Glomerular visceral epithelial cell (primary cell): ENCODE measurements at regions not wholly inside any gene's neighbourhood (a gene's known extent, or its start where the extent isn't known, plus 50 kb on each side); places are given as distances from the start of the nearest gene placed in this dataset.

Experiments
- DNase-seq: peaks from one replicate; pipeline ENCODE4 v3.0.0-alpha.2; 2016; ENCODE audit errors: extremely low spot score

GRCh38 chr10:9734218-9734617, 1283.5 kb upstream of the CELF2 start:
- DNase-seq: no peak

GRCh38 chr10:9735731-9736130, 1281.9 kb upstream of the CELF2 start:
- DNase-seq: no peak

- no peak for DNase-seq
Measured at GRCh38 chr10:9743639-9744038, 1274.0 kb upstream of the CELF2 start.

GRCh38 chr10:9745158-9745557, 1272.5 kb upstream of the CELF2 start:
- DNase-seq: no peak

GRCh38 chr10:9757176-9757575, 1260.5 kb upstream of the CELF2 start:
- DNase-seq: no peak

- DNase-seq: no peak
Measured at GRCh38 chr10:9759596-9759995, 1258.1 kb upstream of the CELF2 start.

GRCh38 chr10:9762966-9763656, 1254.6 kb upstream of the CELF2 start:
- no peak for DNase-seq

- DNase-seq: no peak
Measured at GRCh38 chr10:9766762-9767161, 1250.9 kb upstream of the CELF2 start.

GRCh38 chr10:9781666-9782065, 1236.0 kb upstream of the CELF2 start:
- no peak for DNase-seq

GRCh38 chr10:9786101-9786500, 1231.6 kb upstream of the CELF2 start:
- no peak for DNase-seq

- no peak for DNase-seq
Measured at GRCh38 chr10:9786576-9786975, 1231.1 kb upstream of the CELF2 start.

- no peak for DNase-seq
Measured at GRCh38 chr10:9789996-9790395, 1227.7 kb upstream of the CELF2 start.

- no peak for DNase-seq
Measured at GRCh38 chr10:9792181-9792580, 1225.5 kb upstream of the CELF2 start.

GRCh38 chr10:9796564-9796963, 1221.1 kb upstream of the CELF2 start:
- no peak for DNase-seq

GRCh38 chr10:9800011-9800410, 1217.7 kb upstream of the CELF2 start:
- DNase-seq: no peak

GRCh38 chr10:9800571-9800970, 1217.1 kb upstream of the CELF2 start:
- no peak for DNase-seq

- no peak for DNase-seq
Measured at GRCh38 chr10:9807846-9808245, 1209.8 kb upstream of the CELF2 start.

GRCh38 chr10:9811601-9812000, 1206.1 kb upstream of the CELF2 start:
- no peak for DNase-seq

- DNase-seq: no peak
Measured at GRCh38 chr10:9814285-9814864, 1203.3 kb upstream of the CELF2 start.

GRCh38 chr10:9819756-9820494, 1197.7 kb upstream of the CELF2 start:
- DNase-seq: no peak

- DNase-seq: no peak
Measured at GRCh38 chr10:9823268-9823930, 1194.3 kb upstream of the CELF2 start.

- DNase-seq: no peak
Measured at GRCh38 chr10:9824631-9825071, 1193.0 kb upstream of the CELF2 start.
